GM19438 (cell line): ENCODE measurements at regions not wholly inside any gene's neighbourhood (a gene's known extent, or its start where the extent isn't known, plus 50 kb on each side); places are given as distances from the start of the nearest gene placed in this dataset.
"Not testable (repeated sequence)": the region's sequence is repeated elsewhere in the genome, so short reads cannot be mapped to it uniquely, and the experiment has no call there.

Experiments
- ATAC-seq: cut with Tn5 transposase; IDR thresholded peaks from one replicate; pipeline ENCODE4 v1.9.1; 2021; ENCODE audit warnings: low read depth; ENCODE audit not compliant: unreplicated experiment

DNA sequence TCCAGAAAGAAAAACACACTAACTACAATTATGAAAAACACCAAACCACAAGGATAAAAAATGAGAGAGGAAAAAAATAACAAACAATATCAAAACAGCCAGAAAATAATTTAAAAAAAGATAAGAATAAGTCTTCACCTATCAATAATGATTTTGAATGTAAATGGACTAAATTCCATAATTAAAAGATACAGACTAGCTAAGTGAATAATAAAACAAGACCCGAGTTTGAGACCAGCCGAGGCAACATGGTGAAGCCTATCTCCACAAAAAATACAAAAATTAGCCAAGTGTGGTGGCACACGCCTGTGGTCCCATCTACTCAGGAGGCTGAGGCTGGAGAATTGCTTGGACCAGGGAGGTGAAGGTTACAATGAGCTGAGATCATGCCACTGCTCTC, 131.1 kb downstream of the MTERF1 start:
- ATAC-seq: no peak

- ATAC-seq: no peak
Observed at GRCh38 chr7:91750091-91750490, 130.4 kb downstream of the MTERF1 start.

GRCh38 chr7:91752102-91752501, 128.4 kb downstream of the MTERF1 start:
- ATAC-seq: no peak

DNA sequence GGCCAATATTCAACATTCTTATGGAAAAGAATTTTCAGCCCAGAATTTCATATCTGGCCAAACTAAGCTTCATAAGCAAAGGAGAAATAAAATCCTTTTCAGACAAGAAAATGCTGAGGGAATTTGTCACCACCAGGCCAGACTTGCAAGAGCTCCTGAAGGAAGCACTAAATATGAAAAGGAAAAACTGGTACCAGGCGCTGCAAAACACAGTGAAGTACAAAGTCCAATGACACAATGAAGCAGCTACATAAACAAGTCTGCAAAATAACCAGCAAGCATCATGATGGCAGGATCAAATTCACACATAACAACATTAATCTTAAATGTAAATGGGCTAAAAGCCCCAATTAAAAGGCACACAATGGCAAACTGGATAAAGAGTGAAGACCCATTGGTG, 126.2 kb downstream of the MTERF1 start:
- not testable (repeated sequence) for ATAC-seq

DNA sequence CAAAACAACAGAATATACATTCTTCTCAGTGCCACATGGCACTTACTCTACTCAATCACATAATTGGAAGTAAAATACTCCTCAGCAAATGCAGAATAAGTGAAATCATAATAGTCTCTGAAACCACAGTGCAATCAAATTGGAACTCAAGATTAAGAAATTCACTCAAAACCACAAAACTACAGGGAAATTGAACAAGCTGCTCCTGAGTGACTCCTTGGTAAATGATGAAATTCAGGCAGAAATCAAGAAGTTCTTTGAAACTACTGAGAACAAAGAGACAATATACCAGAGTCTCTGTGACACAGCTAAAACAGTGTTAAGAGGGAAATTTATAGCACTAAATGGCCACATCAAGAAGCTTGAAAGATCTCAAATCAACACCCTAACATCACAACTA, 125.4 kb downstream of the MTERF1 start:
- not testable (repeated sequence) for ATAC-seq

- ATAC-seq: no peak
Observed at GRCh38 chr7:91759205-91759863, 121.2 kb downstream of the MTERF1 start.

DNA sequence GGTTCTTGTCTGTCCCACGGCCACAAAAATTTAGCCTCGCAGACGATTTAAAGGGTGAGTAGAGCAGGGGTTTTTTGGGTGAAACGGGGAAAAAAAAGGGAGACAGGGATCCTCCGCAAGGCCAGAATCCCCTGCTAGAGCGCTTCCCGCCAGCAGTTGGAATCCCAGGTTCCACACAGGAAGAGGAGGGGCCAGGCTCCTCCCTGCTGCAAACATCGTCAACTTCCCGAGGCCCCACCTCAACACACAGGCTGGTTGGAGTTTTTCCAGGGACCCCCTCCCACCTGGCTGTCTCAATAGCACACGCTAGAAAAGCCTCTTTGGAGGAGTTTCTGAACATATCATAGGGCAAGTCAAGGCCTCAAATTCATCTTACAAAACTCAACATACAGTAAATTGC, 112.7 kb downstream of the MTERF1 start:
- ATAC-seq: no peak

- ATAC-seq: no peak
Observed at GRCh38 chr7:91771394-91771793, 109.1 kb downstream of the MTERF1 start.

GRCh38 chr7:91771921-91772815, 108.3 kb downstream of the MTERF1 start:
- ATAC-seq: no peak

- ATAC-seq: no peak
Observed at GRCh38 chr7:91776171-91776570, 104.3 kb downstream of the MTERF1 start.

GRCh38 chr7:91777522-91777921, 103.0 kb downstream of the MTERF1 start:
- no peak for ATAC-seq

DNA sequence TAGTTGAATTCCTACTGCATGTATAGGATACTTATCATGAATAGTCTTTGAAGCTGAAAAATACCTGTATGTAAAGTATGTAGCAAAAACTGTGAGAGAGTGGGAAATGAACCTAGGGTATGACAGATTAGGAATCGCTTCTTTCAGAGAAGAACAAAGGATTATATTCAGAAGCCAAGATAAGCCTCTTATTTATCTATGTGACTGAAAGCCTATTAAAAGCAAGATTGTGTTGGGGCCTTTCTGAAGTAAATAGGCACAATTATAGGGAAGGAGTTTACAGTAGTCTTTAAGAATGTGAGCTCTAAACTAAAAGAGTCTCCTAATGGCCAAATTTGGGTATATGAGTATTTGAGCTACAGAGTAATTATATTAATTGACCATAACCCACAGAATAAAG, 102.1 kb downstream of the MTERF1 start:
- ATAC-seq: no peak

DNA sequence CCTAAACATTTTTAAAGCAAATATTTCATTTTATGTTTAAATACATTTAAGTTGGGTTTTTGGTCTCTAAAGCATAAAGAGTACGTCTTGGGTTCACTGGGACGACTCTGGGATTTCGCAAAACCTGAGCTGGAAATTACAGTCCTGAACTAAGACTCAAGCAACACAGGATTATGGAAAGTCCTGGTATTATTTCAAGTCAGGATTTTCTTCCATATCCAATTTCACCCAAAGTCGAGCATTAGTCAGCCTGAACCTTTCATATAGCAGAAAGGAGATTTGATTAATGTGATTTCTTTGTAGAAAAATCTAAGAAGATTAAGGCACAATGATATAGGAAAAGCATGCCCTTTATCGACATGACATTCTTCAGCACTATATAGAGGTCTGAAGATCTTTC, 100.0 kb downstream of the MTERF1 start:
- no peak for ATAC-seq

DNA sequence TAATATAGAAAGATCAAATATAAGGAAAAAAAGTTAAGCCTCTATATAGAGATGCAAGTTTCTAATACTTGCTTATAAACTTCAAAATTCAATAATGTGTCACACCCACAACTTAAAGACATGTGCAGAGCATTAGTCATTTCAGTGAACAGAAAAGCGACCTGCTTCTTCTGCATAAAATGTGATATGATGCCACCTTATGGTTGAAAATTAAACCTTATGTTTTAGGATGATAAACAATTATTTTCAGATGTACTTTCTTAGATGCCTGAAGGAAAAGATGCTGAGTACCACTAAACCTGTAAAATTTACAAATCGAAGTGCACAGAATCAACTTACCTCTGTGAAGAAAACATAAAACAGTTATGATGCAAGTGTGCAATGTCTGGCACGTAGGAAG, 96.0 kb downstream of the MTERF1 start:
- ATAC-seq: no peak

DNA sequence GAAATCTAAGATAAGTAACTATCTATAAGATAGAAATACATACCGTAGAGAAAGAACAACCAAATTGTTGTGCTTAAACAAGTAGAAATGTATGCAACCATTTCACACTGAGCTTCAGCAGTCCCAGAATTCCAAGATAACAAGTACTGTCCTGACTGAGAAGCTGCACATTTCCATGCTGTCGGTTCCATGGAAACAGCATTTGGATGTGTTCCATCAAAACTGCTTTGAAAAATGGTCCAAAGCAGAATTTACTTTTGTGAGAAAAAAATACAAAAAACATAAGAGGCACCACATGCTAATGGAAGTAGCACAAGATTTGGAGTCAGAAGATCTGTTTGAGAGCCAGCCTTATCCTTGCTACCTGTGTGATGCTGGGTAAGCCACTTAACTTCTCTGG, 92.6 kb downstream of the MTERF1 start:
- ATAC-seq: no peak

GRCh38 chr7:91789086-91789485, 91.4 kb downstream of the MTERF1 start:
- ATAC-seq: no peak

GRCh38 chr7:91789558-91789957, 90.9 kb downstream of the MTERF1 start:
- ATAC-seq: no peak

DNA sequence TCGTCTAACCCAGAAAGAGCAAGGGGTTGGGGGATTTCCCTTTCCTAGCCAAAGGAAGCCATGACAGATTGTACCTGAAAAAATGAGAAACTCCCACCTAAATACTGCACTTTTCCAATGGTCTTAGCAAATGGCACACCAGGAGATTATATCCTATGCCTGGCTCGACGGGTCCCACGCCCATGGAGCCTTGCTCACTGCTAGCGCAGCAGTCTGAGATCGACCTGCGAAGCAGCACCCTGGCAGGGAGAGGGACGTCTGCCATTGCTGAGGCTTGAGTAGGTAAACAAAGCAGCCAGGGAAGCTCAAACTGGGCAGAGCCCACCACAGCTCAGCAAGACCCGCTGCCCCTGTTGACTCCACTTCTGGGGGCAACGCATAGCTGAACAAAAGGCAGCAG, 89.9 kb downstream of the MTERF1 start:
- ATAC-seq: not testable (repeated sequence)

GRCh38 chr7:91796122-91796521, 84.4 kb downstream of the MTERF1 start:
- no peak for ATAC-seq

DNA sequence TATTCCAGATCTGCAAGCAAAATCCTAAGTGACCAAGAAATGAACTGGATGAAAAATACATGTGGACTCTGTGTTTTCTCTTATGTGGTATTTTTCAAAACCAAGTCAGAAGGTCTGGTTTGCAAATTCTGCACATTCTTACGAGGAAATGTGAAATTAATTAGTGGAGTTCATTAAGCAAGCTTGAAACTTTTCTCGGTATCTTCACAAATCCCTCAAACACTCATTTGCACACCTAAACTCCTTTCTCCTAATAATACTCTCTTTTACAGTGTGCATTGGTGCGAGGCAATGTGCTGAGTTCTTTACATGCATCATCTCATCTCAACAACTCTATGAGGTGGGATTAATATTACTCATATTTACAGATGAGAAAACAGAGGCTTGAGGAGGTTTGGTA, 82.1 kb downstream of the MTERF1 start:
- ATAC-seq: no peak

DNA sequence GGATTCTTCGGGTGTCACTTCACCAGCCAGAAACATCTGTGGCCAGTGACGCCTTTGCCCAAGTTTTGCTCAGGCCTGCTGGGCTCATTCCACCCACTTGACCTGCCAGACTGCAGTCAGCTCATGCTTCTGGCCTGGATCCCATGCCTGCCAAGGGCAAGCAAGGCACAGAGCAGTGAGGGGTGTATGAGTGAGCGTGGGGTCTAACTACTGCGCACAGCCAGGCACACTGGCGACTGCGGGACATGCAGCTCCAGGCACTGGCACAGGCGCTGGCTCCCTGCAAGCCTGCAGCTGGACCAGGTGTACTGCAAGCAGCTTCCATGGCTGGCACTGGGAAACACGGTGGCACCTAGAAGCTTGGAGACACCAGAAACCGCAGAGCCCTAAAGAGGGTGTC, 80.1 kb downstream of the MTERF1 start:
- ATAC-seq: no peak
